ENCODE measurements at regions not wholly inside any gene's neighbourhood (a gene's known extent, or its start where the extent isn't known, plus 50 kb on each side); places are given as distances from the start of the nearest gene placed in this dataset.

DNA sequence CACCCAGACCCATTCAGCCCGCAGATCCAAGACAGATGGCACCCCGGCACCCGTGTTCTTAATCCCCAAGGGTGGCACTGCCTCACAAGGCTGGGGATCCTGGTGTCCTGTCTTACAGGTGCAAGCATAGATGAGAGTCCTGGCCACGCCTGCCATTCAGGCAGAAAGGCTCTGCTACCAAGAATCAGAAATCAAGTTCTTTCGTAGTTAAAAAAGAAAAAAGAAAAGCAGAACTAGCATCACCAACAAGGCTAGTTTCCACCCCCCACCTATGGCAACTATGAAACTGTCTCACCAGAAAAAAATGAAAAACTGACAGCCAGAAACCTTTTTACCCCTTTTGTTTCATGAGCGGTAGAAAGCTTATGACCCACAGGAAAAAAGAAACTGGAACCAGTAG is 170.4 kb downstream of the SYK start:
- TF ChIP-seq POLR2AphosphoS5 (IDR thresholded peaks at IDR 0.05): no peak
- TF ChIP-seq, protein P1, sequence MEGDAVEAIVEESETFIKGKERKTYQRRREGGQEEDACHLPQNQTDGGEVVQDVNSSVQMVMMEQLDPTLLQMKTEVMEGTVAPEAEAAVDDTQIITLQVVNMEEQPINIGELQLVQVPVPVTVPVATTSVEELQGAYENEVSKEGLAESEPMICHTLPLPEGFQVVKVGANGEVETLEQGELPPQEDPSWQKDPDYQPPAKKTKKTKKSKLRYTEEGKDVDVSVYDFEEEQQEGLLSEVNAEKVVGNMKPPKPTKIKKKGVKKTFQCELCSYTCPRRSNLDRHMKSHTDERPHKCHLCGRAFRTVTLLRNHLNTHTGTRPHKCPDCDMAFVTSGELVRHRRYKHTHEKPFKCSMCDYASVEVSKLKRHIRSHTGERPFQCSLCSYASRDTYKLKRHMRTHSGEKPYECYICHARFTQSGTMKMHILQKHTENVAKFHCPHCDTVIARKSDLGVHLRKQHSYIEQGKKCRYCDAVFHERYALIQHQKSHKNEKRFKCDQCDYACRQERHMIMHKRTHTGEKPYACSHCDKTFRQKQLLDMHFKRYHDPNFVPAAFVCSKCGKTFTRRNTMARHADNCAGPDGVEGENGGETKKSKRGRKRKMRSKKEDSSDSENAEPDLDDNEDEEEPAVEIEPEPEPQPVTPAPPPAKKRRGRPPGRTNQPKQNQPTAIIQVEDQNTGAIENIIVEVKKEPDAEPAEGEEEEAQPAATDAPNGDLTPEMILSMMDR (IDR thresholded peaks at IDR 0.05): no peak
- no peak for TF ChIP-seq POLR2A (IDR thresholded peaks at IDR 0.05)
- intact Hi-C loops (cut with DNase I; ENCODE audit: low total_unique reads): no loop called here
- no peaks in the 10 kb centered on the region for H3K9me3 ChIP-seq
- peak overlapping the region in 1 of 2 donors; percentile 30 for H3K27ac ChIP-seq
- no peak for DNase-seq (ENCODE audit: low spot score in 2 of 2)
- H3K36me3 ChIP-seq: no peaks in the 10 kb centered on the region
- H3K27me3 ChIP-seq: no peaks in the 10 kb centered on the region
- H3K4me3 ChIP-seq: no peak overlapping the region
- no peaks in the 10 kb centered on the region for H3K4me1 ChIP-seq

- no peaks in the 10 kb centered on the region for H3K4me1 ChIP-seq
- H3K27ac ChIP-seq: no peak overlapping the region
- H3K4me3 ChIP-seq: no peak overlapping the region
- no peaks in the 10 kb centered on the region for H3K36me3 ChIP-seq
- no peaks in the 10 kb centered on the region for H3K27me3 ChIP-seq
- intact Hi-C loops (cut with DNase I; ENCODE audit: low total_unique reads): no loop called here
- no peak for TF ChIP-seq POLR2AphosphoS5 (IDR thresholded peaks at IDR 0.05)
- TF ChIP-seq, protein P1 (IDR thresholded peaks at IDR 0.05): no peak
- TF ChIP-seq POLR2A (IDR thresholded peaks at IDR 0.05): no peak
- DNase-seq (ENCODE audit: low spot score in 2 of 2): no peak
- no peaks in the 10 kb centered on the region for H3K9me3 ChIP-seq
Measured at GRCh38 chr9:90974016-90974415, 172.4 kb downstream of the SYK start.

- no peak for TF ChIP-seq POLR2AphosphoS5 (IDR thresholded peaks at IDR 0.05)
- TF ChIP-seq, protein P1 (IDR thresholded peaks at IDR 0.05): no peak
- no peak for TF ChIP-seq POLR2A (IDR thresholded peaks at IDR 0.05)
- no peaks in the 10 kb centered on the region for H3K27me3 ChIP-seq
Measured at GRCh38 chr9:90974643-90975245, 173.1 kb downstream of the SYK start.

GRCh38 chr9:90975781-90976538 is 174.3 kb downstream of the SYK start:
- Histone ChIP-seq H3K4me1 (no peaks in the 10 kb centered on the region), H3K9me3 (no peaks in the 10 kb centered on the region), H3K27ac (no peak overlapping the region), H3K4me3 (no peak overlapping the region), H3K27me3 (no peaks in the 10 kb centered on the region), H3K36me3 (no peaks in the 10 kb centered on the region)
- no peak for DNase-seq (ENCODE audit: low spot score in 2 of 2)
- intact Hi-C loops (cut with DNase I; ENCODE audit: low total_unique reads): no loop called here
- TF ChIP-seq POLR2A (IDR thresholded peaks at IDR 0.05) (no peak), POLR2AphosphoS5 (IDR thresholded peaks at IDR 0.05) (no peak)
- TF ChIP-seq, protein P1 (IDR thresholded peaks at IDR 0.05): no peak

More at GRCh38 chr9:90974643-90975245, 173.1 kb downstream of the SYK start:
- Histone ChIP-seq H3K4me1 (no peaks in the 10 kb centered on the region), H3K9me3 (no peaks in the 10 kb centered on the region), H3K4me3 (no peak overlapping the region), H3K27ac (no peak overlapping the region), H3K36me3 (no peaks in the 10 kb centered on the region)
- no peak for DNase-seq (ENCODE audit: low spot score in 2 of 2)
- intact Hi-C loops (cut with DNase I; ENCODE audit: low total_unique reads): no loop called here

GRCh38 chr9:90979138-90979551 is 177.5 kb downstream of the SYK start:
- Histone ChIP-seq H3K4me1 (no peaks in the 10 kb centered on the region), H3K36me3 (no peaks in the 10 kb centered on the region), H3K27me3 (no peaks in the 10 kb centered on the region), H3K4me3 (no peak overlapping the region), H3K9me3 (no peaks in the 10 kb centered on the region), H3K27ac (no peak overlapping the region)
- intact Hi-C loops (cut with DNase I; ENCODE audit: low total_unique reads): no loop called here
- DNase-seq (ENCODE audit: low spot score in 2 of 2): no peak
- TF ChIP-seq, protein P1 (IDR thresholded peaks at IDR 0.05): no peak
- TF ChIP-seq POLR2AphosphoS5 (IDR thresholded peaks at IDR 0.05): no peak
- TF ChIP-seq POLR2A (IDR thresholded peaks at IDR 0.05): no peak

All from breast epithelium (tissue), 4 donors.